T-helper 17 cell (primary cell): ENCODE measurements at regions not wholly inside any gene's neighbourhood (a gene's known extent, or its start where the extent isn't known, plus 50 kb on each side); places are given as distances from the start of the nearest gene placed in this dataset.

ENCODE experiments used
- ATAC-seq: fragments of 150-1000 bp; cut with Tn5 transposase; 2 replicates; pipeline ENCODE4 v1.10.0; 2021; ENCODE audit warnings: mild to moderate bottlenecking, moderate library complexity
- DNase-seq, 3 donors: peaks; one replicate each; pipeline versions ENCODE4 v3.0.0 to v3.0.0-alpha.2; 2020 to 2021
- H3K9me3 ChIP-seq: one replicate; pipeline ENCODE4 v1.7.0; 2013; ENCODE audit warnings: low read length, mild to moderate bottlenecking; ENCODE audit not compliant: control insufficient read depth, poor library complexity, severe bottlenecking
- H3K27ac Mint-ChIP-seq: one replicate; pipeline ENCODE4 v1.8.0; 2022; ENCODE audit warnings: mild to moderate bottlenecking, moderate library complexity, mixed read lengths
- H3K27me3 Mint-ChIP-seq: one replicate; pipeline ENCODE4 v1.8.0; 2022; ENCODE audit warnings: mixed read lengths
- H3K36me3 Mint-ChIP-seq: one replicate; pipeline ENCODE4 v1.8.0; 2022; ENCODE audit warnings: low read depth, mixed read lengths
- H3K4me1 Mint-ChIP-seq: one replicate; pipeline ENCODE4 v1.8.0; 2022; ENCODE audit warnings: mild to moderate bottlenecking, mixed read lengths
- H3K4me3 Mint-ChIP-seq: one replicate; pipeline ENCODE4 v1.8.0; 2022; ENCODE audit warnings: mild to moderate bottlenecking, moderate library complexity, mixed read lengths

- Mint-ChIP-seq H3K27ac (no peak overlapping the region), H3K36me3 (no peaks in the 10 kb centered on the region), H3K27me3 (peaks cover 27% of the 10 kb centered on the region), H3K4me3 (no peak overlapping the region), H3K4me1 (no peaks in the 10 kb centered on the region)
- no peak for DNase-seq
- ATAC-seq: no peak
- no peaks in the 10 kb centered on the region for H3K9me3 ChIP-seq
These were observed 162.1 kb downstream of the PTPRU start for GRCh38 chr1:29398431-29398830.

DNA sequence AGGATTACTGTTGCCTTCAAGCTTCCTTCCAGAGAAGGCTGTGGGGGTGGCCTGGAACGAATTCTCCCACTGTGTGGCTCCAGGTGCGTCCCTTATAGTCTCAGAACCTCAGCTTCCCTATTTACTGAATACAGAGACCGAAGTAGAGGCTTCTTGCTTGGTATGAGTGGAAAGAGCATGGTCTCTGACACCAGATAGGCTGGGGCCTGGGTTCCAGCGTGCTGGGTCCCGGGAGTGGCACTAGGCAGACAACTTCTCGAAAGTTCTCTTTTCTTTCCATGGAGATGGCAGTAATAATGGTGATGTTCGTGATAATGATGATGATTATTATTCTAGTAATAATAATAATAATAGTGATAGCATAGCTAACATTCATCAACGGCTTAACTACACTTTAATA is 161.7 kb downstream of the PTPRU start:
- no peak overlapping the region for H3K27ac Mint-ChIP-seq
- H3K27me3 Mint-ChIP-seq: peaks cover 27% of the 10 kb centered on the region
- DNase-seq (no peak), ATAC-seq (no peak)
- no peaks in the 10 kb centered on the region for H3K4me1 Mint-ChIP-seq
- no peaks in the 10 kb centered on the region for H3K9me3 ChIP-seq
- no peak overlapping the region for H3K4me3 Mint-ChIP-seq
- H3K36me3 Mint-ChIP-seq: no peaks in the 10 kb centered on the region

DNA sequence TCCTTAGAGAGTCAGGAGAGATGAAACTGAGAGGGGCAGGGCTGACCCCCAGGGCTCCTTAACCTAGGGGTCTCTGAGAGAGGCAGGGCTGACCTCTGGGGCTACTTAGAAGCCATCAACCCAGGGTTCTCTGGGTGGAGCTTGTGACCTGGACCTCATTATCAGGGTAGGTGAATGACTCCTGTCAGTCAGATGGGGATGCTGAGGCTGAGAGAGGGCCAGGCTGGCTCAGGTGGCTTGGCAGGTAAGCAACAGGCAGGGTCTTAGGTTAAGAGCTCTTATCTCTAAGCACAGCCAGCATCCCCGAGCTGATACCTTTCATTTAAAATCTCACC is 160.9 kb downstream of the PTPRU start:
- H3K27me3 Mint-ChIP-seq: peaks cover 34% of the 10 kb centered on the region
- H3K36me3 Mint-ChIP-seq: no peaks in the 10 kb centered on the region
- no peak overlapping the region for H3K27ac Mint-ChIP-seq
- H3K4me1 Mint-ChIP-seq: no peaks in the 10 kb centered on the region
- no peaks in the 10 kb centered on the region for H3K9me3 ChIP-seq
- no peak overlapping the region for H3K4me3 Mint-ChIP-seq
- ATAC-seq (no peak), DNase-seq (no peak)

DNA sequence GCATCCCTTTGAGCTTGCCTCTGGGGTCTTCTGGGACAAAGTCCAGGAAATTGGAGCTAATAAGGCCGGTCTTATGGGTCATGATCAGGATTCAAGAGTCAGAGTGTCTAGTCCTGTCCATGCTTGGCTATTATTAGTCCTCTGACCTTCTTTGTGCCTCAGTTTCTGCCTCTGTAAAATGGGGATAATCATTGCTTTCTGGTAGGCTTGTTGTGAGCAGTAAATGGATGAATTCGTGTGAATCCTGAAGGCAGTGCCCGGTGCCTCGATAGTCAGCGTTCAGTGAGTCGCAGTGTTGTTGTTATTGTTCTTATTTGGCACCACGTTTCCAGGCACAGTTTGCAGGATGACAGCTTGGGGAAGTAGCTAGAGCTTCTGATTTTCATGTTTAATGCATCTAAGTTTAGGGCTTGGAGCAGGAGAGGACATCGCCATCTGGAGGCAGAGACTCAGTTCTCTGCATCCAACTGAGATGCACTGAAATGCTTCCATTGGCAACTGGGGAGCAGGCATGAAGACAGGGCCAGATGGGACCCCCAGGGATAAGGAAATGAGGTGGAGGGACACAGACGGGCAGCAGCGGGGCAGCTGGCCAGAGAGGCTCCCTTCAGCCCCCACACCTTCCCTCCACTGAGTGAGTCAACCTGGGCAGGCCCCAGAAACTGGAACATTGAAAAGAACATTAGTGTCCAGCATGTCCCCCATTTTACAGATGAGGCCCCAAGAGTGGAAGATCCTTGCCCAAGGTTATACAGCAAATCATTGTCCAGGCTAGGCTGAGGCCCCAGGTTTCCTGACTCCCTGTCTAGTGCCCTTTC is 160.3 kb downstream of the PTPRU start:
- H3K4me1 Mint-ChIP-seq: no peaks in the 10 kb centered on the region
- ATAC-seq: no peak
- peaks cover 38% of the 10 kb centered on the region for H3K27me3 Mint-ChIP-seq
- DNase-seq: no peak
- H3K4me3 Mint-ChIP-seq: no peak overlapping the region
- H3K27ac Mint-ChIP-seq: no peak overlapping the region
- H3K9me3 ChIP-seq: no peaks in the 10 kb centered on the region
- H3K36me3 Mint-ChIP-seq: no peaks in the 10 kb centered on the region

DNA sequence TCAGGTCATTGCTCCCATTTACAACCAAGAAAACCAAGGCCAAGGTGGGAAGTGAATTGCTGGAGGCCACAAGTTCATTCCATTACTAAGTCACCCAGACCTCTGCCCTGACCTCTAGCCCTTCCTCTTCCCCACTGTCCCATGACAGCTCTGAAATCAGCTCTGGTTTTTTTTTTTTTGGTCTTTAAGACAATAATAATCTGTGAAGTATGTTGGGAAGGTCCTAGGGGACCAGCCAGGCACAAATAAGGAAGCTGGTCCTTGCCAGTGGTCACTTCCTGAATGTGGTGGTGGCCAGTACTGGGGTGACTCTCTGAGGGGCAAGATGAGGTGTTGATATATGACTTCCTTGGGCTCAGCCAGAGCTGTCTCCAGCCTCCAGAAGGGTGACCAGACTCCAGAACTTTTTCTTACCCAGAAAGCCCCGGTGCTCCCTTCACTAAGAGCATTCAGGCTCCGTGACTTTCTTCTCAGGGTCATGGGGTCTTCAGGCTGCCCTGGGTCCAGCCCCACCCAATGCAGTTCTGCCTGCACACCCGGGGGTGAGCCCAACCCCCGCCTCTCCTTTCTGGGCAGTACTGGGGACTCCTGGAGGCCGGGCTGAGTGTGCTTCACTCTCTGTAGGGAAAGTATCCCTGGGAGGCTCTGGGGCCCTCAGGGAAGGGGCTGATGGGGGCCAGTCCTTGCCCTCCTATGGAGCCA is 159.6 kb downstream of the PTPRU start:
- H3K36me3 Mint-ChIP-seq: no peaks in the 10 kb centered on the region
- H3K4me1 Mint-ChIP-seq: no peaks in the 10 kb centered on the region
- H3K27ac Mint-ChIP-seq: no peak overlapping the region
- no peaks in the 10 kb centered on the region for H3K9me3 ChIP-seq
- H3K4me3 Mint-ChIP-seq: no peak overlapping the region
- peaks cover 40% of the 10 kb centered on the region for H3K27me3 Mint-ChIP-seq
- ATAC-seq (no peak), DNase-seq (no peak)

GRCh38 chr1:29394521-29395225 is 158.4 kb downstream of the PTPRU start:
- H3K27me3 Mint-ChIP-seq: peaks cover 40% of the 10 kb centered on the region
- H3K4me1 Mint-ChIP-seq: no peaks in the 10 kb centered on the region
- H3K36me3 Mint-ChIP-seq: no peaks in the 10 kb centered on the region
- DNase-seq: no peak
- H3K9me3 ChIP-seq: no peaks in the 10 kb centered on the region
- no peak overlapping the region for H3K4me3 Mint-ChIP-seq
- ATAC-seq: no peak
- no peak overlapping the region for H3K27ac Mint-ChIP-seq

- Mint-ChIP-seq H3K36me3 (no peaks in the 10 kb centered on the region), H3K27ac (no peak overlapping the region), H3K27me3 (peaks cover 47% of the 10 kb centered on the region), H3K4me3 (no peak overlapping the region), H3K4me1 (no peaks in the 10 kb centered on the region)
- ATAC-seq (no peak), DNase-seq (no peak)
- H3K9me3 ChIP-seq: no peaks in the 10 kb centered on the region
These were observed 157.1 kb downstream of the PTPRU start for GRCh38 chr1:29393451-29393826.

GRCh38 chr1:29392486-29393450 is 156.4 kb downstream of the PTPRU start:
- no peak for ATAC-seq
- Mint-ChIP-seq H3K4me3 (no peak overlapping the region), H3K27me3 (peaks cover 54% of the 10 kb centered on the region), H3K4me1 (no peaks in the 10 kb centered on the region), H3K27ac (no peak overlapping the region), H3K36me3 (no peaks in the 10 kb centered on the region)
- no peaks in the 10 kb centered on the region for H3K9me3 ChIP-seq
- no peak for DNase-seq

DNA sequence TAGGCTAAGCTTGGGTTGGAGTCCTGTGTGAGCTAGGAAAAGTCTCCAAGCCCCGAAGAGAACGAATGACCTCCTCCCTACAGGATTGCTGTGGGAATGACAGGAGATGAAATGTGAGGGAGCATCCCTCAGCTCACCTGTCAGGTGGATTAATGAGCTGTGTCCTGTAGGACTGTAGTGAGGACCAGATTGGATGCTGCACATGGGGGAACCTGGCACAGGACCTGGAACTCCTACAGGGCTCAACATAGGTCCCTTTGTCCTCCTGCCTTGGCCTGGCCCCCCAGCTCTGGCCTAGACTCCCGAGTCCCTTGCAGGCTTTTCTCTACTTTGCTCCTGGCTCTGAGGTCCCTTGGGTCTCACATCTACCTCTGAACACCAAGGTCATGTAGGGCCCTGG is 155.7 kb downstream of the PTPRU start:
- H3K4me1 Mint-ChIP-seq: no peaks in the 10 kb centered on the region
- DNase-seq: no peak
- no peaks in the 10 kb centered on the region for H3K36me3 Mint-ChIP-seq
- ATAC-seq: no peak
- no peak overlapping the region for H3K4me3 Mint-ChIP-seq
- H3K27ac Mint-ChIP-seq: no peak overlapping the region
- H3K9me3 ChIP-seq: no peaks in the 10 kb centered on the region
- H3K27me3 Mint-ChIP-seq: peaks cover 58% of the 10 kb centered on the region

GRCh38 chr1:29391362-29391880 is 155.1 kb downstream of the PTPRU start:
- DNase-seq (no peak), ATAC-seq (no peak)
- Mint-ChIP-seq H3K4me3 (no peak overlapping the region), H3K4me1 (no peaks in the 10 kb centered on the region), H3K27ac (no peak overlapping the region), H3K27me3 (peaks cover 58% of the 10 kb centered on the region), H3K36me3 (no peaks in the 10 kb centered on the region)
- no peaks in the 10 kb centered on the region for H3K9me3 ChIP-seq

DNA sequence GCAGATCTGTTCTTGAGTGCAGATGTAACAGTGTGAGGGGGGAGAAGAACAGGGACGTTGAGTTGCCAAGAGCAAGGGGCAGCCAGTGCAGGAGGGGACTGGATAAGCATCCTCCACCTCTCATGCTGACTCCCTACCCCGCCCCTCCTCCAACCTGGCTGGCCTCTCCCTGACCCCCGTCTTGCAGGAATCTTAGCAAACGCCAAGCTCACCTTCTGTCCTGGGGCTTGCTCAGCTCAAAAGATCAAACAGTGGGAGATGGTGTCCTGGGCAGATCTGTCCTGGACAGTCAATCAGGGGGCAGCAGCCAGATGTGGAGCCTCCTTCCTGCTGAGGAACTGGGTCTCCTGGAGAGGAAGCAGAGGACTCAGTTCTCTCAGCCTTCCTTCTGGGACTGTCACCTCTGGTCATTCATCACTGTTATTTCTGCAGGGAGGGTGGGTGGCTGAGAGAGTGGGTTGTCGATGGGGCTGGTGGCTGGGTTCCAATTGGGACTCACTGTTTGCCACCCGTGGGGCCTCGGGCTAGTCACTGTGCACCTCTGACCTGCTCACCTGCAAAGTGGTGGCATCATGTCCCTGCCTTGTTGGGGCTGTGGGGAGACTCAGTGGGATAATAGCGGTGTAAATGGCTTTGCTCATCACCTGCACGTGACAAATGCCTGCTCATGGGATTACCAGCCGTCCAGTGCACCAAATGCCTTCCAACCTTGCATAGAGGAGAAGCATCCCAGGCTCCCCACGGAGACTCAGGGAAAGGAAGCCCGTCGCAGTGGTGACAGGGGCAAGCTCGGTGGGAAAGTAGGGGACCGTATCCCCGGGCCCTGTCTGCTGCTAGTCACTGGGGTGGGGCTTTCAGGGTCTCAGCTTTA is 154.4 kb downstream of the PTPRU start:
- H3K4me1 Mint-ChIP-seq: no peaks in the 10 kb centered on the region
- ATAC-seq (no peak), DNase-seq (no peak)
- no peak overlapping the region for H3K27ac Mint-ChIP-seq
- H3K4me3 Mint-ChIP-seq: no peak overlapping the region
- H3K36me3 Mint-ChIP-seq: no peaks in the 10 kb centered on the region
- H3K9me3 ChIP-seq: no peaks in the 10 kb centered on the region
- H3K27me3 Mint-ChIP-seq: peaks cover 56% of the 10 kb centered on the region

GRCh38 chr1:29390075-29390474 is 153.8 kb downstream of the PTPRU start:
- Mint-ChIP-seq H3K4me3 (no peak overlapping the region), H3K27me3 (peaks cover 52% of the 10 kb centered on the region), H3K27ac (no peak overlapping the region), H3K36me3 (no peaks in the 10 kb centered on the region), H3K4me1 (no peaks in the 10 kb centered on the region)
- DNase-seq (no peak), ATAC-seq (no peak)
- no peaks in the 10 kb centered on the region for H3K9me3 ChIP-seq
